ENCODE measurements at regions not wholly inside any gene's neighbourhood (a gene's known extent, or its start where the extent isn't known, plus 50 kb on each side); places are given as distances from the start of the nearest gene placed in this dataset.
"Not testable (repeated sequence)": the region's sequence is repeated elsewhere in the genome, so short reads cannot be mapped to it uniquely, and the experiment has no call there.

DNA sequence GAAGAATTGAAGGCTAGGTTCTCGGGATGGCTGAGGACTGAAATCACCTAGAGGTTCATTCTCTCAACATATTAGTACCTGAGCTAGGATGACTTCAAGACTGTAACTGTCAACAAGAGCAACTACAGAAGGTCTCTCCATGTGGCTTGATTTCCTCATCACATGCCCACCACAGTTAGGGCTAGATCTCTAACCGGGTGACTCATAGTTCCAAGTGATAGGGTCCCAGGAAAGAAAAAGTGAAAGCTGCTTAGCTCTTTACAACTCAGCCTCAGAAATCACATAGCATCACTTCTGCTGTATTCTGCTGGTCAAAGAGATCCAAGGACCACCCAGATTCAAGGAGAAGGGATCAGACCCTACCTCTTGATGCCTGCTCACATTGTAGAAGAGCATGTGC, 165.4 kb upstream of the AGTR1 start:
- no peak for DNase-seq

DNA sequence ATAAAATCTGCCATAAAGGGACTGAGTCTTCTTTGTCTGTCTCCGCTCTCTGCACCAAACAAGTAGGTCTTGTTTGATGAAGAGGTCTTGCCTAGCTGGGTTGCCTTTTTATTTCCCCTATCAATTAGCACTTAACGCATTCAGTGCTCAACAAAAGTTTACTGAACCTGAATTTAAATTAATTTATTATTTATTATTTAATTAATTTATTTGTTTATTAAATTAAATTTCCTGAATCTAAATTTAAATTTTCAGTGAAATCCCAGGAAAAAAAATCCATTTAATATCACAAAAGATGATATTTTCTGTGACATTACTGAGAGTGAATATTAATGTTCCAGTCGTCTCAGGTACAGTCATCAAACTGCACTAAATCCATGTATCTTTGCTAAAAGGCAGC, 164.9 kb upstream of the AGTR1 start:
- no peak for DNase-seq

DNA sequence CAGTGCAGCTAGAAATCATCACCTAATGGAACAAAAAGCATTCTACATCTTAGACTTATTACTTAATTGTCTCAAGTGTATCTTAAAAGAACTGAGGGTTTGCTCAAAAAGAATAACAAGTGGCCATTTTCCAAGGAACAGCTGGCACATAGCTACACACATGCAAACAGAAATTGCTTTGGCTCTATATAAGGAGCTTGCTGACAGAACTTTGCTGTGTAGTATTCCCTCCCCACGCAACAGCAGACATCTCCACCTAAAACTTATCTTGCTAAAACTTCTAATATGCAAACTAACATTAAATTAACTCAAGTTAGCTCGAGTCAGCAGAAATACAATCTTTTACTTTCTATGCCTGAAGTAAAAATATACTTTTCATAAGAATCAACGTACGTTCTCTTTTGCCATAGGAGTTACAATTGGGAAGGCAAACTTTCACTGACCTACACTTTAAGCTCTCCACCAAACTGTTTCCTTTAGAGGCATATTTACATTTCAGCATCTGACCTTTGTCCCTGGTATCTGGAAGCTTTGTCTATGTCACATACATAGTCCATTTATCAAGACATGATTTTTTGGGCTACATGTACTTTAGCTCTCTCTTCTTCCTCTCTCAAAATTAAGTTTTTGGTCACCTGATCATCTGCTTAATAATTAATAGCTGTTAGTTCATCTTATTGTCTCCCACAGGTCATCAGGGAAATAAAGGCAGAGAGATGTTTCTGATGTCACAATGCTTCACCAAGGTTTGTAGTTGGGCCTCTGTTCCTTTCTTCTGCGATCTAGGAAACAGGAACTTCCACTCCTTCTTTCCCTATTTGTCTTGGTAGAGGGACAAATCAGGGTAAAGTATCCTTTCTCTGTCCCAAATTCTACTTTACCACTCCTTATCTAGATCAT, 163.4 kb upstream of the AGTR1 start:
- DNase-seq: no peak

DNA sequence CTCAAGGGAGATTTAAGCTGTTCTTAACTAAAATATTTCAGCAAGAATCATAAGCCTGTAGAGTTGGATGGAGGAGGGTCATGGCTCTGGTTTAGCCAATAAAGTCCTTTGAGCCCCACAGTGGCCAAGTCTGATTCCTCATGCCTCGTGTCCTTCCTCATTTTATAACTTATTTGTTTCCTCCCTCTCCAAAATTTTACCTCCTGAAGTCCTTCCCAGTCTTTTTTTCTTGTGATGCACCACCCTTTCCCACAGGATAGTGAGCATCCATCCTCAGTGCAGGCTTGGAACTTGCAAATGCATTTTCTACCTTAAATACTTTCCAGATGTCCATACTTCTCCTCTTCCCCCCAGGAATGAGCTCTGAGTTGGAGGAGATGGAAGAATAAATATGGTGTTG, 162.7 kb upstream of the AGTR1 start:
- DNase-seq: no peak

DNA sequence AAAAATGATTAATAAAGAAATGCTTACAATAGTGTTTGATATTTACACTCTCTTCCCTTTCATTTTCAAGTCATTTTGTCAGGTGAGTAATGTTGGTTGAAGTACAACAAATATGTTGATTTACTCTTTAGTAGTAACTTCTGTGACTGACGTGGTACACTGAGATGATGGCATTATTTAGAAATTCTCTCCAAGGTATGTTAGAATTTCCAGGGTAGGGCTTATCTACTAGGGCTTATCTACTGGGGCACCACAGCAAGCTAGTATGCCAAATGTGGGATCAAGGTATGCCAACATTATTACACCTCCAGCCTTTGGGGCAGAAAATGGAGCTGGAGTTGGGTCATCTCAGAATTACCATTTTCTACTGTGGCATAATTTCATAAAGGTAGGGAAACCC, 157.4 kb upstream of the AGTR1 start:
- no peak for DNase-seq

DNA sequence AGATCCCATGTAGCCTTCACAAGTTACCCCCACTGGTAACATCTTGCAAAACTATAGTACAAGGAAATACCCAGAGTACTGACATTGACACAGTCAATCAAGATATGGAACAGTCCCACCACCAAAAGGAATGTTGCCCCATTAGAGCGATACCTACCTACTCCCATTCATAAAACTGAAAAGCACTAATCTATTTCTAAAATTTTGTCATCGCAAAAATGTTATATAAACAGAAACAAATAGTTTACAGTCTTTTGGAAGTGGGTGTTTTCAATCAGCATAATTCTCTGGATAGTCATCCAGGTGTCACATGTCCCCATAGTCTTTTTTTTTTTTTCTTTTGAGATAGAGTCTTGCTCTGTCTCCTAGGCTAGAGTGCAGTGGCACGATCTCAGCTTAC, 156.9 kb upstream of the AGTR1 start:
- DNase-seq: no peak

DNA sequence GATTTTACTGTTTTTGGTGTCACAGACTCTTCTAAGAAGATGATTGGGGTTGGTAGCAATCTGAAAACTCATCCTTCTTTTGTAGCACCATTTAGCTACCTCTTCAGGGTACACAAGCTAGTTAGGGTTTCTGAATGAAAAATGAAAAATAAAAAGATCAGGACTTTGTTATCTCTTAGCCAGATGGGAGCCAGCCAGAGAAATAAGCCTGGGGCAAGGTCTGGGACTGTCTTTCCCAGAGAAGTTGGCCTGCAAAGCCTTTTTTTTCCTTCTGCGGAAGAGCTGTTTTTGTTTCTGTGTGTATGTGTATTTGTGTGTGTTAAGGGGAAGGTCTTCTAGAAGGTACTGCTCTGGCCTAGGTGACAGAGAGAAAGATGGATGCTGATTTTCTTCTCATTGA, 150.7 kb upstream of the AGTR1 start:
- DNase-seq: no peak

DNA sequence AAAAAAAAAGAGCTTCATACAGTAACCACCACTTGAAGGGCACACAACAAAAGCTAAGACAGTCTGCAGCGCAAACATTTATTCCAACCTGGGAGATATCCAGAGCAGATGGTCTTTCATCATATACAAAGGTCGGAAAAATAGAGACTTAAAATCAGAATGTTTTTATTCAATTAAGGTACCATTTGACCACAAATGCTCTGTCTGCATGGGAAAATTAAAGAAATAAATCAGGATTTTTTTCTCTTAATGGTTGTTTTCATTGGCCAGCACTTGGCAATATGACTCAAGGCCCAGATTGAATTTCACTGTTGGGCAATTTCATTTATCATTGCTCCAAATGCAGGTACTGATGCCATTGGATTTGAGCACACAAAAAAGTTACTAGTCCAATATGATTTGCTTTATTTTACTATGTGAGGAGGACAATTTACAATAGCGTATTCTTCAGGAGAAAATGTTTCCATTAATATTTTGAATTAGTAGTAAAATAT, 145.9 kb upstream of the AGTR1 start:
- DNase-seq: no peak

DNA sequence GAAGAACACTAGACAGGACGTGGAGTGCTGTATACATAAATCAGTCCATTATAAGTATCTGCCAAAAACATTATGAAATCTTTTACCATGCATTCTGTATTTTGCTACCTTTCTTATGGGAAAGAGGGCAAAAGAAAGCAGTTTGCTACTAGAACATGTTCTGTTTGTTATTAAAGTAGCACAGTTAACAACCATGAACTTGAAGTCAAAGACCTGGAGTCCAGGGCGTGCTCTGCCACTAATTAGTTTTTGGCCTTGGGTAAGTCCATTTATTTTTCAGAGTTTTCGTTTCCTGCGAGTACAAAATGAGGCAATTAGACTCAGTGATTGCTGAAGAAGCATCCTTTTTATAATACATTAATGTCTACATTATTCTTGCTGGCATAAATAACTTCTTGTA, 143.3 kb upstream of the AGTR1 start:
- DNase-seq: no peak

DNA sequence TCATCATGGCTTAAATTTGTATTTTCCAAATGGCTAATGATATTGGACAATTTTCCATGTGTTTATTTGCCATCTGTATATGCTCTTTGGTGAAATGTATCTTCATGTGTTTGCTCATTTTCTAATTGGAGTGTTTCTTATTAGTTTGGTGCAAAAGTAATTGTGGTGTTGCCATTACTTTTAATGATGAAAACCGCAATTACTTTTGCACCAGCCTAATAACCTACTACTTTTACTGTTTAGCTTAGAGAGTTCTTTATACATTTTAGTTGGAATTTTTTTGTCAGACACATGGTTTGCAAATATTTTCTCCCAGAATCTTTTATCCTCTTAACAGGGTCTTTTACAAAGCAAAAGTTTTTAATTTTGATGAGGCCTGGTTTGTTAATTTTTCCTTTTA, 141.0 kb upstream of the AGTR1 start:
- no peak for DNase-seq

DNA sequence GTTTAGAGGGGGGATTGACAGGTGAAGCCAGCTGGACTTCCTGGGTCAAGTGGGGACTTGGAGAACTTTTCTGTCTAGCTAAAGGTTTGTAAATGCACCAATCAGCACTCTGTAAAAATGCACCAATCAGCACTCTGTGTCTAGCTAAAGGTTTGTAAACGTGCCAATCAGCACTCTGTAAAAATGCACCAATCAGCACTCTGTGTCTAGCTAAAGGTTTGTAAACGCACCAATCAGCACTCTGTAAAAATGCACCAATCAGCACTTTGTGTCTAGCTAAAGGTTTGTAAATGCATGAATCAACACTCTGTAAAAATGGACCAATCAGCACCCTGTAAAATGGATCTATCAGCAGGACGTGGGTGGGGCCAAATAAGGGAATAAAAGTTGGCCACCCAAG, 120.1 kb upstream of the AGTR1 start:
- not testable (repeated sequence) for DNase-seq

DNA sequence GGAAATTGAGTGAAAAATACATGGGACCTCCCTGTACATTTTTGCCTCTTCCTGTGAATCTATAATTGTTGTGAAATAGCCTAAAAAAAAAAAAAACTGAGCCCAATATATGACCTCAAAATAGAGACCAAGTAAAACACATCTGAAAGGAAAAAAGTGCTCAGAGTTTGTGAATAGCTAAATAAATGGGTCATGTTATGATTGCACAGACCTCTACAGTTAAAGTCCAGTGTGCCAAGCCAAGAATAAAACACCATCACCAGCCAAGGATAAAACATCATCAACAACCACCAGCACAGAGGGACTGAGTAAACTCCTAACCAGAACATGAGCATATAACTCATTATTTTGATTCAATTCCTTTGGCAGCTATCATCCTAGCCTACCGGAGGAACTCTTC, 115.6 kb upstream of the AGTR1 start:
- no peak for DNase-seq

DNA sequence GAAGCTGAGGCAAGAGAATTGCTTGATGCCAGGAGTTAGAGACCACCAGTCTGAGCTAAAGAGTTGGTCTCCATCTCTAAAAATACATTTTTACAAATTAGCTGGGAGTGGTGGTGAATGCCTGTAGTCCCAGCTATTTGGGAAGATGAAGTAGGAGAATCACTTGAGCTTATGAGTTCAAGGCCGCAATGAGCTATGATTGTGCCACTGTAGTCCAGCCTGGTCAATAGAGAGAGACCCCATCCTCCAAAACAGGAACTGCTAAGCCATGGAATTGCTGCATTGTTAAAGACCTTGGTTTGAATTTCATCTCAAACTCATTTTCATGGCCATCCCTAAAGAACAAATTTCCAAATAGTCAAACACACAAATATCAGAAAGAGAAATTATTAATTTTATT, 113.9 kb upstream of the AGTR1 start:
- DNase-seq: no peak

DNA sequence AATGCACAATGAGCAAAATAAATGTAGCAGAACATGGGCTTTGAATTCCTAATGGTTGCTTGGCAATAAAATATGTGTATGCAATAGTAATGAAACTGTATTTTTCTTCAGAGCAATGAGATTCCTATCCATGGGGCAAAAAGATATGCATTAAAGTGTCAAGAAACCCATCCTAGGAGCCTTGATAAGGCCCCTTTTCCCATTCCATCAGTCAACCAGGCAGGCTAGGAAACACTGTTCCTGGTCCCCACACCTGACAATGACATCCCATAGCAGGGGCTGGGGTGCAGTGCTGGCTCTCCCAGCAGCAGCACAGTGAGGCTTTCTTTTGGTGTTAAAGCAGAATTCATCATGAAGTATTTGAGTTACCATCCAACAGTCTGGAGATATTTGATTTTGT, 113.3 kb upstream of the AGTR1 start:
- no peak for DNase-seq

DNA sequence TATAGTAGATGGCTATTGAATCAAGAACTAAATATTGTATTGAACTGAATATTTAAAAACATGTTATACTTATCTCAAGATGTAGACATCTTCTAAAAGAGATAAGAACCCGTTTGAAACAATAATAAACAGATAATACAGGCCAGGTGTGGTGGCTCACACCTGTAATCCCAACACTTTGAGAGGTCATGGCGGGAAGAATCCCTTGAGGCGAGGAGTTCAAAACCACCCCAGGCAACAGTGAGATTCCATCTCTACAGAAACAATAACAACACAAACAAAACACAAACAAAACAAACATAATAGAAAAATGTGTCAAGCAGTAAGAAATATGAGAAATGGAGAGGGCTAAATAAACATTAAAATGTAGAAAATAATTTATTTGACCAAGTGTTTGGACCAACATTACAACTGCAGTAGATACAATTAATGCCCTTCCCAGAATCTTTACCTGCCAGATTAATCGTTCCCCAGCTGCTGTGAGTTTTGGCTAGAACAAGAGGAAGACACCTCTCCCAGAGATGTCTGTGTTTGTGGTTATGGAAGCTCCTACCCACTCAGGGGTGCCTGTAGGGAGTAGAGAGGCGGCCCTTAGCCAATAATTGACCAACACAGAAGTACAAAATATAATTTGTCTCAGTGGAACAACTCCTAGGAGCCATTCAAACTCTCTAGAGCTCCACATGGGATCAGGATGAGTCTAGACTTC, 111.9 kb upstream of the AGTR1 start:
- no peak for DNase-seq

DNA sequence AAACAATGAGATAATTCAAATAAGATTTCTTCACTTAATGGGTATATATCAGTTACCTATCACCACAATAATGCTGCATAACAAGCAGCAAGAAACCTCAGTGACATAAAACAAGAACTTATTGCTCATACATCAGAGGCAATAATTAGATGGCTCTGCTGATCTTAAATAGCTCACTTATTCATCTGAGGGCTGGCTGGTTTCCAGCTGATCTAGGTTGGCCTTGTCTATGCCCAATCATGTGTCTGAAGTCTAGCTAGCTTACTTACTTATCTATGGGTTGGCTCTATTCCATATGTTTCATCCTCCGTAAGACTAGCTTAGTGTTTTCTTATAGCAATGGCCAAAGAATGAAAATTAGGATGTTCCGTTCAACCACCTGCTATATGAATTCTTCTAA, 109.4 kb upstream of the AGTR1 start:
- DNase-seq: no peak

DNA sequence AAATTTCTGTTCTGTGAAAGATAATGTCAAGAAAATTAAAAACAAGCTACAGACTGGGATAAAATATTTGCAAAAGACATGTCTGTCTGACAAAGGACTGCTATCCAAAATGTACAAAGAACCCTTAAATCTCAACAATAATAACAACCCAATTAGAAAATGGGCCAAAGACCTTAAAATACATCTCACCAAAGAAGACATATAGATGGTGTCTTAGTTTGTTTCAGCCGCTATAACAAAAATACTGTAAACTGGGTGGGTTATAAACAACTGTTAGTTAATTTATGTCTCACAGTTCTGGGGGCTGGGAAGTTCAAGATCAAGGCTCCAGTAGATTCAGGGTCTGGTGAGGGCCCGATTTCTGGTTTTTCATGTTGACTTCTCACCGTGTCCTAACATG, 106.2 kb upstream of the AGTR1 start:
- DNase-seq: no peak

DNA sequence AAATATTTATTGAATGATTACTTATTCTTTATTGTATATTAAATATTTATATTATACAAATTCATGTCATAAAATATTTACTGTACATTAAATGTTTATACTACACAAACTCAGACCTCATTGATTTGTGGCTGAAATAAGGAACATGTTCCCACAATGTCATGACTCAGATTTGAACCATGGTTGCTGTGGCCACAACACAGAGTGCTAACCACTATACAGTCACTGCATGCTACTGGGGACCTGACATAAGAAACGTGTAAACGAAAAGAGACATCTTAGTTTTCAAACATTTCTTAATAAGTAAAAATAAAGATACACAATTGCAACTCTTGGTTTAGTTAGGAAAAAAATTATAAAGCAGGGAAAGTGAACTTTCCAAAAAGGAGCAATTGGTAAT, 99.1 kb upstream of the AGTR1 start:
- no peak for DNase-seq

DNA sequence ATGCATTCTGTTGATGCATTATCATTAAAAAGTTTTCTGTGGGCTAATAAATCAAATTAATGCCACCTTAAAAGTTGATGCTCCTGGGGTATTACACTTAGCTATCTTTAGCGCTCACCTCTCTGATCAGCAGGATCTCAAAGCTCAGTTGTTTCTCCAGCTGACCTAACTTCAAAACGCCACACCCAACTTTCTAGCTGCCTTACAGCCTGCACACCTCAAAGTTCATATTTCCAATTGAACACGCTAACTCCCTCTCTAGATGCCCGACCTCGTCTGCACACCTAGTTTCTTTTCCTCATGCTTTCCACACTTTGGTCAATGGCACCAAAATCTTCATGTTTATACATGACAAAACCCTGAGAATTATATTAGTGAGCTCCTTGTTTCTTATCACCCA, 98.2 kb upstream of the AGTR1 start:
- DNase-seq: no peak

DNA sequence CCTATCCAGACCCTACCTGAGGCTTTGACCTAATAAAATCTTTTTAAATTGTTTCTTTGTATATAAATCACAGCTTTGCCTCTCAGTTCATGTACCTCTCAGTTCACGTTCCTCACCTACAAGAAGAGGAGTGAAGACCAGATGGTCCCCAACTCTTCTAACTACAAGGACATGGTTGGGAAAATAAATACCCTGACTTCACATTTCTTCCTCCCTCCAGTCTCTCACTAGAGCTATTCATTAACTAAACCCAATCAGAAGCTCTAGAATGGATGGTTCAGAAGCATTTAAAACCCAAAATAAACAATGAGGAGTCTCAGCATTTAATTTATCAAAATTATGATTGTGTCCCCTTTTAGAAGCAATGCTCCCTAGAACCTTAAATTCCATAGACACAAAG, 97.3 kb upstream of the AGTR1 start:
- no peak for DNase-seq

DNA sequence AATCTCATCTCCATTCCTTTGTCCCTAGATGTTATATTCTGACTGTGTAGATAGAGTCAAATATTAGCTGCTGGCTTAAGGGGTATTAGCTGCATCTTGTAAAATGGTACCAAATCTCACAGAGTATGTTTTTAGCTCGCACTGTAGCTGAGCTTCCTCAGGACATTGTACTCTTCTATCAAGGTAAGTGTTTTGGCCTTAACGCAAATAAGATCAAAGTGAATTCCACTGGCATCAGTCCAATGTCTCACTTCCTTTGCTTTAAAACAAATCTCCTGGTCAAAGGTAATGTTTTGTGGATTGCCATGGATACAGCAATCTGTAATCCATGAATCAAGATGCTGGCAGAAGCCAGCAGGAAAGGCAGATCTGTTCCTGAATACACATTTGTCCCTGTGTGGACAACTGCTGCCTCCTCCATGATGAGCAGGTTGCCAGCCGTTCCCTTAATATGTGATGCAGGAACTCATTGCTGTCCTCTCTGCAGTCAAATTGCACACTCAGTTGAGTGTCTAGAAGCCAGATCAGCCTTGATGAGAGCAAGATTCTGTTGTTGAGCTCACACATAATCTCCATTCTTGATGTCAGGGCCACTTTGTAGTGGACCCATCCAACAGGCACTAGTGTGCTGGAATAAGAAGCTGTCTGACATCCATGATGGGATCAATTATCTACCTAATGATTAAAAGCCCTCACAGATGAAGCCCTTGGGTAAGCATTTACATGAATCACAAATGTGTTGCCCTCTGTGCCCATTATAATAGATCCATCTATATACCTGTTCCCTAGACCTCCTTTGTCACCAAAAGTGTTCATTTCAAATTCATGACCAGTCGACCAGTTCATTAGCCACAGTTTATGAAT, 96.6 kb upstream of the AGTR1 start:
- DNase-seq: no peak

DNA sequence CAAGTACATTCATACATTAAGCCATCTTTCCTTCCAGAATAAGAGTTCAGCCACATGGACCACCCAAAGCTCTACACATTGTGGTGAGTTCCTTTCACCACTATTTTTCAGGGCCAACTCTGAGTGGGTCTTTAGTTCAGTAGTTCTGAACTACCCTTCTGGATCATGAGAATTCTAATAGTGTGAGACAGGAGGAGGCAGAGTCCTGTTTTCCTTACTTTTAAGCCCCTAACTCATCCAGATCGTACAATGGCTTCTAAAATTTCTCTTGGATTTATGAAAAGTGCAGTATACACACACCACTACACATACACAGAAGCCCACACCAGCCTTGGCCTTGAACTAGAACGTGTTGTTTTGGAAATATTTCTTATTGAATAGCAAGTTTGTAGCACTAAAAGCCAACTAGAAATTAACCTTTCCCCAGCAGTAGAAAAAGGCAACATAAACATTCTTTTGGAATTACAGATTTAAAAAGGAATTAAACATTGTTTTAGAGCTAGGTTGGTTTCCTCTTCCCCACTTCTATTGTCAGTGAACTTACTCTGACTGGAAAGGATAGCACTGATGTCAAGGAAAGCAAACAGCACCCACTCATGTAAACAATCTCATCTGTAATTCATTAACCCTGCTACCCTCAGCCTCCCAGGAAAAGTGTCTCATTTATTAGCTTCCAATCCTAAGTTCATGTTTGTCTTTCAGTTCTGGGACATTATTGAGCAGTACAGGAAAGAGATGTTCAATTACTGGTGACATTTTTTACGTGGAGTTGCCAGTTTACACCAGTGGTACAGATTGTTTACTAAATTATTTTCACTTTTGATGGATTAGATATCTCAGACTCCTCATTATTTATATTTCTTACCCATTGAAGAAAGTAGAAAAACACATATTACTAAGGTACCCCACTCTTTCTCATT, 95.7 kb upstream of the AGTR1 start:
- no peak for DNase-seq
